Kidney epithelial cell (primary cell): ENCODE measurements at regions not wholly inside any gene's neighbourhood (a gene's known extent, or its start where the extent isn't known, plus 50 kb on each side); places are given as distances from the start of the nearest gene placed in this dataset.
A peak's percentile ranks its signal among the peaks of the same experiment; 100 is the strongest.
"Not testable (repeated sequence)": the region's sequence is repeated elsewhere in the genome, so short reads cannot be mapped to it uniquely, and the experiment has no call there.

ENCODE experiments used
- DNase-seq: peaks from one replicate; pipeline ENCODE4 v3.0.0-alpha.2; 2010; ENCODE audit warnings: low read depth
- H3K27me3 ChIP-seq: 2 replicates; pipeline ENCODE4 v1.6.0; 2011; ENCODE audit warnings: low read length; ENCODE audit not compliant: control insufficient read depth, insufficient read depth
- H3K36me3 ChIP-seq: 2 replicates; pipeline ENCODE4 v1.5.1; 2011; ENCODE audit warnings: low read length; ENCODE audit not compliant: control insufficient read depth, insufficient read depth
- H3K4me3 ChIP-seq: 2 replicates; pipeline ENCODE4 v1.5.1; 2011; ENCODE audit warnings: low read depth, mild to moderate bottlenecking, control low read depth, low read length
- TF ChIP-seq, protein P1 (sequence below): IDR thresholded peaks from 2 replicates; pipeline ENCODE4 v1.5.1; 2011; ENCODE audit warnings: mild to moderate bottlenecking, moderate library complexity, low read length, control low read depth, inconsistent platforms; ENCODE audit not compliant: insufficient read depth, poor library complexity, severe bottlenecking

DNA sequence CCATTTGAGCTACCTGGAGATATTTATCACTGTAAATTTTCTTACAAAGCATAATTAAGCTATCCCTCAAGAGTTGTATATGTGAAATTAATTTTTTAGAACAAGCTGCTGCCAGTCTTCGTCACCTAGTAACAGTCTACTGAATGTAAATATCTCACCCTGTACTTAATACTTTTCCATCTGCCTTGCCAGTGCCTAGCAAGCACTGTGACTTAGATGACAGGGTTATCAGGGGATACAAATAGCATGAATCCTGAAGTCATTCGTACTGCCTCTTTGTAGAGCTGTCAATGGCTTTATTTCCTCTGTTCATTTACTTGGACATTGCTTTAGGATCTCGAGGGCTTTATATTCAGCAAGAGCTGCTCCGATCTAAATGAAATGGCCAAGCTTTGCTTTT, 763.6 kb downstream of the ADCYAP1 start:
- no peak overlapping the region for H3K4me3 ChIP-seq
- no peaks in the 10 kb centered on the region for H3K27me3 ChIP-seq
- no peaks in the 10 kb centered on the region for H3K36me3 ChIP-seq
- DNase-seq = no peak
- TF ChIP-seq, protein P1, sequence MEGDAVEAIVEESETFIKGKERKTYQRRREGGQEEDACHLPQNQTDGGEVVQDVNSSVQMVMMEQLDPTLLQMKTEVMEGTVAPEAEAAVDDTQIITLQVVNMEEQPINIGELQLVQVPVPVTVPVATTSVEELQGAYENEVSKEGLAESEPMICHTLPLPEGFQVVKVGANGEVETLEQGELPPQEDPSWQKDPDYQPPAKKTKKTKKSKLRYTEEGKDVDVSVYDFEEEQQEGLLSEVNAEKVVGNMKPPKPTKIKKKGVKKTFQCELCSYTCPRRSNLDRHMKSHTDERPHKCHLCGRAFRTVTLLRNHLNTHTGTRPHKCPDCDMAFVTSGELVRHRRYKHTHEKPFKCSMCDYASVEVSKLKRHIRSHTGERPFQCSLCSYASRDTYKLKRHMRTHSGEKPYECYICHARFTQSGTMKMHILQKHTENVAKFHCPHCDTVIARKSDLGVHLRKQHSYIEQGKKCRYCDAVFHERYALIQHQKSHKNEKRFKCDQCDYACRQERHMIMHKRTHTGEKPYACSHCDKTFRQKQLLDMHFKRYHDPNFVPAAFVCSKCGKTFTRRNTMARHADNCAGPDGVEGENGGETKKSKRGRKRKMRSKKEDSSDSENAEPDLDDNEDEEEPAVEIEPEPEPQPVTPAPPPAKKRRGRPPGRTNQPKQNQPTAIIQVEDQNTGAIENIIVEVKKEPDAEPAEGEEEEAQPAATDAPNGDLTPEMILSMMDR = no peak

GRCh38 chr18:1671710-1672109, 767.0 kb downstream of the ADCYAP1 start:
- H3K27me3 ChIP-seq, H3K4me3 ChIP-seq, DNase-seq, H3K36me3 ChIP-seq: not testable (repeated sequence)

DNA sequence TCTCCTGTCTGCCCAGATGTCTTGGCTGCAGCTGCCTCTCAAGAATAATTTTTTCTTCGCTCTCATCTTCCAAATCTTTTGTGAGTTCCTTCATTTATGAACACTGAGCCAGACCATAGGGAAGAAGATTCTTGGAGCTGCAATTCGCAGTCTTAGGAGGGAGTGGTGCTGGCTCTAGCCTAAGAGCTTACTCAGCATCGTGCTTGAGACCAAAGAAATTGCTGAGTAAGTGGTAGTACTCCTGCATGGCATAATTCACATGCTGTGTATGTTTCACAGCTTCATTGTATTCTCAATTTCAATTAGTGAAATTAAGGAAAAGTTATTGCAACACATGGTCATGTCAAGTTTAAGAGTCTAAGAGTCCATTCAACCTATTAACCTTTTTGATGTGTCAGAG, 771.7 kb downstream of the ADCYAP1 start:
- H3K36me3 ChIP-seq = no peaks in the 10 kb centered on the region
- DNase-seq = no peak
- no peaks in the 10 kb centered on the region for H3K27me3 ChIP-seq
- H3K4me3 ChIP-seq = no peak overlapping the region
- TF ChIP-seq, protein P1 = no peak

DNA sequence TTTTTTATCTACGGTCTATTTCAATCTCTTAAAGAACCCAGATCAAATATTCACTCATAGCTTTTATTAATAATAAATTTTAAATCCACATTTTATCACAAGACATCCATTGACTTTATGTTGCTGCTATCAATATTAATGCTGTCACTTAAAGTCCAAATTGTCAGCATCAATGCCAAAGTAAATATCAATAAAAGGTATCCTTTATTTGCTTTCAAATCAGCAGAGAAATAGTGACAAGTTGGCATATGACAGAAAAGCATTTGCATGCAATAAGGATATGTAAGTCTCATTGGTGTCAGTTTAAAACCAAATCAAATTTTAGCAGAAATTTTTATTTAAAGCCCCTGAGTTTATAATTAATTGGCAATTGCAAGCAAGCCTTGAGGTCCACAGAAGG, 775.4 kb downstream of the ADCYAP1 start:
- no peak for DNase-seq
- Histone ChIP-seq H3K36me3 (no peaks in the 10 kb centered on the region), H3K4me3 (no peak overlapping the region), H3K27me3 (no peaks in the 10 kb centered on the region)
- TF ChIP-seq, protein P1 = no peak

DNA sequence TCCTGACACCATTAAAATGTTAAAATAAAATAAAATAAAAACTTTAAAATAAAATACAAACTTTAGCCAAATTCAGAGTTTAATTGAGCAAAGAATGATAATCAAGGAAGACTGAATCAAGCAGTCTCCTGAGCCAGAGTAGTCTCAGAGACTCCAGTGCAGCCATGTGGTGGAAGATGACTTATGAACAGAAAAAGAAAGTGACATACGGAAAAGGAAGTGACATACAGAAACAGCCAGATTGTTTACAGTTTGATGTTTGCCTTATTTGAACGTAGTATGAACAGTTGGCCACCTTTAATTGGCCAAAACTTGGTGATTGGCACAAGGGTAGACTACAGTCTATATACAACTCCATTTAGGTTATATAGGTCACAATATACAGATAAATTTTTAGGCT, 787.2 kb downstream of the ADCYAP1 start:
- DNase-seq = no peak
- Histone ChIP-seq H3K27me3 (no peaks in the 10 kb centered on the region), H3K36me3 (no peaks in the 10 kb centered on the region), H3K4me3 (no peak overlapping the region)
- TF ChIP-seq, protein P1 = no peak

- no peak overlapping the region for H3K4me3 ChIP-seq
- DNase-seq = peak; percentile 1
- no peaks in the 10 kb centered on the region for H3K27me3 ChIP-seq
- no peaks in the 10 kb centered on the region for H3K36me3 ChIP-seq
- TF ChIP-seq, protein P1 = no peak
These were observed 803.3 kb downstream of the ADCYAP1 start for GRCh38 chr18:1708006-1708405.

GRCh38 chr18:1710114-1710513, 805.4 kb downstream of the ADCYAP1 start:
- DNase-seq = no peak

More at GRCh38 chr18:1710114-1710513, 805.4 kb downstream of the ADCYAP1 start:
- Histone ChIP-seq H3K36me3 (no peaks in the 10 kb centered on the region), H3K4me3 (no peak overlapping the region), H3K27me3 (no peaks in the 10 kb centered on the region)
- TF ChIP-seq, protein P1 = no peak
